A673 (cell line): ENCODE measurements at regions not wholly inside any gene's neighbourhood (a gene's known extent, or its start where the extent isn't known, plus 50 kb on each side); places are given as distances from the start of the nearest gene placed in this dataset.

Experiments
- BruUV-seq: library from RNA; stranded (reverse); fragments of 400-500 nt; replicated peaks from 2 replicates; lab custom pipeline; 2021; lab: Mats Ljungman, UMichigan
- CTCF ChIA-PET: fragments of 300-600 bp; sonication (Branson Sonifier 250); formaldehyde crosslinking; loops from one replicate; lab custom pipeline; 2022; ENCODE audit warnings: antibody characterized with exemption; lab: Charles Lee
- POLR2A ChIA-PET: fragments of 300-600 bp; sonication (Branson Sonifier 250); formaldehyde crosslinking; loops from one replicate; lab custom pipeline; 2022; ENCODE audit warnings: antibody characterized with exemption; ENCODE audit not compliant: low non-redundant PET; lab: Charles Lee
- DNase-seq: peaks from one replicate; pipeline ENCODE4 v3.0.0-alpha.2; 2015; ENCODE audit warnings: low spot score
- H3K27ac ChIP-seq: fragments of 200-600 bp; sonication (generic); 2 replicates; pipeline ENCODE4 v1.5.1; 2016; ENCODE audit warnings: mixed run types, low read depth, mild to moderate bottlenecking, mixed read lengths, antibody characterized with exemption, low read length; ENCODE audit not compliant: poor library complexity, severe bottlenecking
- H3K27me3 ChIP-seq: fragments of 200-600 bp; sonication (generic); replicated peaks from 2 replicates; pipeline ENCODE4 v1.6.1; 2017; ENCODE audit warnings: mixed run types, low read depth, mild to moderate bottlenecking, mixed read lengths, antibody characterized with exemption, low read length; ENCODE audit not compliant: insufficient read depth, poor library complexity
- H3K36me3 ChIP-seq: fragments of 200-600 bp; sonication (generic); 2 replicates; pipeline ENCODE4 v1.6.1; 2016; ENCODE audit warnings: mixed run types, mild to moderate bottlenecking, mixed read lengths, antibody characterized with exemption, low read length; ENCODE audit not compliant: insufficient read depth, poor library complexity, severe bottlenecking
- H3K4me1 ChIP-seq: fragments of 200-600 bp; sonication (generic); 2 replicates; pipeline ENCODE4 v1.6.1; 2017; ENCODE audit warnings: mixed run types, mild to moderate bottlenecking, mixed read lengths, antibody characterized with exemption, low read length; ENCODE audit not compliant: insufficient read depth, poor library complexity, severe bottlenecking
- H3K4me3 ChIP-seq: fragments of 200-600 bp; sonication (generic); 2 replicates; pipeline ENCODE4 v1.5.1; 2016; ENCODE audit warnings: low read depth, mixed run types, mild to moderate bottlenecking, mixed read lengths, low read length; ENCODE audit not compliant: poor library complexity, severe bottlenecking
- H3K9me3 ChIP-seq: fragments of 200-600 bp; sonication (generic); 2 replicates; pipeline ENCODE4 v1.6.1; 2016; ENCODE audit warnings: mixed run types, low read depth, mild to moderate bottlenecking, mixed read lengths, antibody characterized with exemption, low read length; ENCODE audit not compliant: poor library complexity, severe bottlenecking
- EZH2 ChIP-seq: fragments of 200-600 bp; sonication (generic); IDR thresholded peaks from 2 replicates; pipeline ENCODE4 v1.6.1; 2017; ENCODE audit warnings: borderline replicate concordance, low read depth, mild to moderate bottlenecking, mixed read lengths, antibody characterized with exemption, low read length; ENCODE audit not compliant: poor library complexity, severe bottlenecking
- intact Hi-C: fragments of 100-400 bp; cut with micrococcal nuclease; formaldehyde crosslinking; loops from one replicate; pipeline ENCODE4 v1.10.0; 2022; ENCODE audit not compliant: unreplicated experiment
- TF ChIP-seq, protein P1 (sequence below): fragments of 300-800, 200-600 bp; sonication (generic); conservative IDR thresholded peaks from 2 replicates; pipeline ENCODE4 v1.5.1; 2017; ENCODE audit warnings: low read depth, mild to moderate bottlenecking, antibody characterized with exemption, low read length, moderate library complexity, mixed read lengths

DNA sequence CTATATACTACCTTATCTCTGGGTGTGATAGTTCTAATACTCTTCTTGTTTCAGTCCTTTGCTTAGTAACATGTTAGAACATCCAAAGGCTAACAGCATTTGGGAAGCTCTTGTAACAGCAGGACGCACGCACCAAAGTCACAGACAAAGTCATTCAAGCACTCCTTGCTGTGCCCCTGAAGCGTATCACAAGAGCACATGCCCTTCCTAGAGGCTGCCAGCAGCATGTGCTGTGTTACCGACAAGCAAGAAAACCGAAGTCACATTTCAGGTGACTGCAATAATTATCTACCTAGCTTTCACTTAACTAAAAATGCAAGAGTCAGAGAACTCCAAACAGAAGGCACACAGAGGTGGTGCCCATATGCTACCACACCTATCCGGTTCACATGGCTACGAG is 194.1 kb downstream of the KLF12 start:
- H3K4me3 ChIP-seq: no peak overlapping the region
- CTCF ChIA-PET: no interaction called here
- no peaks in the 10 kb centered on the region for H3K36me3 ChIP-seq
- POLR2A ChIA-PET: interaction anchor here (0.6 kb wide), 1 partner anchor 21 kb away, joined by 5 read pairs; no protein-coding TSS in a partner anchor
- H3K27ac ChIP-seq: no peak overlapping the region
- no peaks in the 10 kb centered on the region for H3K27me3 ChIP-seq
- DNase-seq: no peak
- no TSS peak for BruUV-seq
- H3K4me1 ChIP-seq: peaks cover 25% of the 10 kb centered on the region
- TF ChIP-seq, protein P1, sequence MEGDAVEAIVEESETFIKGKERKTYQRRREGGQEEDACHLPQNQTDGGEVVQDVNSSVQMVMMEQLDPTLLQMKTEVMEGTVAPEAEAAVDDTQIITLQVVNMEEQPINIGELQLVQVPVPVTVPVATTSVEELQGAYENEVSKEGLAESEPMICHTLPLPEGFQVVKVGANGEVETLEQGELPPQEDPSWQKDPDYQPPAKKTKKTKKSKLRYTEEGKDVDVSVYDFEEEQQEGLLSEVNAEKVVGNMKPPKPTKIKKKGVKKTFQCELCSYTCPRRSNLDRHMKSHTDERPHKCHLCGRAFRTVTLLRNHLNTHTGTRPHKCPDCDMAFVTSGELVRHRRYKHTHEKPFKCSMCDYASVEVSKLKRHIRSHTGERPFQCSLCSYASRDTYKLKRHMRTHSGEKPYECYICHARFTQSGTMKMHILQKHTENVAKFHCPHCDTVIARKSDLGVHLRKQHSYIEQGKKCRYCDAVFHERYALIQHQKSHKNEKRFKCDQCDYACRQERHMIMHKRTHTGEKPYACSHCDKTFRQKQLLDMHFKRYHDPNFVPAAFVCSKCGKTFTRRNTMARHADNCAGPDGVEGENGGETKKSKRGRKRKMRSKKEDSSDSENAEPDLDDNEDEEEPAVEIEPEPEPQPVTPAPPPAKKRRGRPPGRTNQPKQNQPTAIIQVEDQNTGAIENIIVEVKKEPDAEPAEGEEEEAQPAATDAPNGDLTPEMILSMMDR: no peak
- intact Hi-C loops: no loop called here
- H3K9me3 ChIP-seq: no peaks in the 10 kb centered on the region

DNA sequence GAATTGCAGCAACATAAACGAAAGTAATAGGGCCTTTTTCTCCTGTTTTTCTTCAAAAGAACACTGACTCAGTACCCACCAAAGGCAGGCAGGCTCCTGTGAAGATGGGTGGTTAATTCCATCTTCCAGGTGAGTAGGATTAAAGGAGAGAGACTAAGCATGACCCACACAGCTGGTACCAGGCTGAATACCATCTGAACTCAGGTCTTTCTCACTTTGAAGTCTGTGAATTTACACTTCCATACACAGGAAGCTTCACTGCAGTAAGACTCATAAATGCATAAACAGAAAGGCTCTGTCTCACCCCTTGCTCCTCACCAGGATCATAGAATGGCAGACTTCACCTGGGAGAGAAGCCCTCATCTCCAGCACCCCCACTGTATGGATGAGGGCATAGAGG is 194.6 kb downstream of the KLF12 start:
- ChIA-PET CTCF (no interaction called here), POLR2A (no interaction called here)
- H3K27ac ChIP-seq: no peak overlapping the region
- peaks cover 26% of the 10 kb centered on the region for H3K4me1 ChIP-seq
- no peaks in the 10 kb centered on the region for H3K9me3 ChIP-seq
- no peak for TF ChIP-seq EZH2
- TF ChIP-seq, protein P1: no peak
- DNase-seq: no peak
- no peak overlapping the region for H3K4me3 ChIP-seq
- intact Hi-C loops: loop anchor here (10.0 kb wide), 1 partner anchor 175 kb away; no protein-coding TSS in a partner anchor
- H3K36me3 ChIP-seq: no peaks in the 10 kb centered on the region
- BruUV-seq: no TSS peak
- H3K27me3 ChIP-seq: no peaks in the 10 kb centered on the region

DNA sequence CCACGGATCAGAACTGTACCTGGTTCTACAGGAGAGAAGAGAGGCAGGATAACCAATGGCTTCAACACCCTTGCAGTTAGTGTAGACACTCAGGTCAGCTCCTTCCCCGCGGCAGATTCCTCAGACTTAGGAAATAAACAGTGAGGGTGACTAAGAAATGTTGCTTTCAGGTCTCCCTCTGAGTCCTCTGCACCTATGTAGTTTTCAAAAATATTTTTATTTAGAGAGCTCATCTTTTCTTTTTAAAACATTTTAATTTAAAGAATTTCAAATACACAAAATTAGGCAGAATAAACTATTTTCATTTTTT is 195.2 kb downstream of the KLF12 start:
- Histone ChIP-seq H3K9me3 (no peaks in the 10 kb centered on the region), H3K27me3 (no peaks in the 10 kb centered on the region), H3K27ac (no peak overlapping the region), H3K4me1 (peaks cover 32% of the 10 kb centered on the region), H3K4me3 (no peak overlapping the region), H3K36me3 (no peaks in the 10 kb centered on the region)
- CTCF ChIA-PET: no interaction called here
- no peak for DNase-seq
- BruUV-seq: no TSS peak
- POLR2A ChIA-PET: no interaction called here
- no peak for TF ChIP-seq EZH2
- TF ChIP-seq, protein P1: no peak
- intact Hi-C loops: loop anchor here (10.0 kb wide), 1 partner anchor 174 kb away; no protein-coding TSS in a partner anchor
